ENCODE measurements at regions not wholly inside any gene's neighbourhood (a gene's known extent, or its start where the extent isn't known, plus 50 kb on each side); places are given as distances from the start of the nearest gene placed in this dataset.

GRCh38 chr1:37131281-37131680 is 97.0 kb upstream of the GRIK3 start:
- TF ChIP-seq POLR2AphosphoS5 (IDR thresholded peaks at IDR 0.05; ENCODE audit: low read depth, low read length) = no peak
- no peak for TF ChIP-seq TAF1 (IDR thresholded peaks at IDR 0.05; ENCODE audit: borderline replicate concordance, low read depth, low read length)
- no peak for TF ChIP-seq POLR2A (IDR thresholded peaks at IDR 0.05; ENCODE audit: low read depth, low read length)
- DNase-seq (ENCODE audit: insufficient read length) = no peak
- FAIRE-seq = no peak

- TF ChIP-seq POLR2A (IDR thresholded peaks at IDR 0.05; ENCODE audit: low read depth, low read length) = no peak
- no peak for TF ChIP-seq POLR2AphosphoS5 (IDR thresholded peaks at IDR 0.05; ENCODE audit: low read depth, low read length)
- TF ChIP-seq TAF1 (IDR thresholded peaks at IDR 0.05; ENCODE audit: borderline replicate concordance, low read depth, low read length) = no peak
- no peak for FAIRE-seq
These were observed 99.2 kb upstream of the GRIK3 start for GRCh38 chr1:37133276-37134145.

GRCh38 chr1:37134599-37134998 is 100.3 kb upstream of the GRIK3 start:
- FAIRE-seq (no peak), DNase-seq (ENCODE audit: insufficient read length) (no peak)
- no peak for TF ChIP-seq POLR2AphosphoS5 (IDR thresholded peaks at IDR 0.05; ENCODE audit: low read depth, low read length)
- TF ChIP-seq TAF1 (IDR thresholded peaks at IDR 0.05; ENCODE audit: borderline replicate concordance, low read depth, low read length) = no peak
- no peak for TF ChIP-seq POLR2A (IDR thresholded peaks at IDR 0.05; ENCODE audit: low read depth, low read length)

More at GRCh38 chr1:37133276-37134145, 99.2 kb upstream of the GRIK3 start:
- DNase-seq (ENCODE audit: insufficient read length) = no peak

DNA sequence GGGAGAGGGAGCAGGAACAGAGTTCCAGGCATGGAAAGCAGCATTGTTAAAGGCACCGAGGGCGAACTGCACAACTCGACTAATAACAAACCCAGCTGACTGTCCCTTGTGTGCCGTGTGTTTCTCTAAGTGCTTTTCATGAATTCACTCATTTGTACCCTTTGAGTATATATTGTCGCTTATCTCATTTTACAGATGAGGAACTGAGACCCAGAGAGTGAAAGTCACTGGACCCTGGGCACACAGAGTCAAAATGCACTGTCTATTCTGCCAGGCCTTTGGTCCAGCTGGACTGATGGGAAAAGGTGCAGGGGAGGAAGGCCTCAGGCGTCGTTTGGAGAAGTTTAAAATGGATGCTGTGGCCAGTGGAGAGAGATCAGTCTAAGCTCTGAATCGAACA is 100.7 kb upstream of the GRIK3 start:
- no peak for DNase-seq (ENCODE audit: insufficient read length)
- FAIRE-seq = no peak
- TF ChIP-seq POLR2A (IDR thresholded peaks at IDR 0.05; ENCODE audit: low read depth, low read length) = no peak
- no peak for TF ChIP-seq POLR2AphosphoS5 (IDR thresholded peaks at IDR 0.05; ENCODE audit: low read depth, low read length)
- no peak for TF ChIP-seq TAF1 (IDR thresholded peaks at IDR 0.05; ENCODE audit: borderline replicate concordance, low read depth, low read length)

DNA sequence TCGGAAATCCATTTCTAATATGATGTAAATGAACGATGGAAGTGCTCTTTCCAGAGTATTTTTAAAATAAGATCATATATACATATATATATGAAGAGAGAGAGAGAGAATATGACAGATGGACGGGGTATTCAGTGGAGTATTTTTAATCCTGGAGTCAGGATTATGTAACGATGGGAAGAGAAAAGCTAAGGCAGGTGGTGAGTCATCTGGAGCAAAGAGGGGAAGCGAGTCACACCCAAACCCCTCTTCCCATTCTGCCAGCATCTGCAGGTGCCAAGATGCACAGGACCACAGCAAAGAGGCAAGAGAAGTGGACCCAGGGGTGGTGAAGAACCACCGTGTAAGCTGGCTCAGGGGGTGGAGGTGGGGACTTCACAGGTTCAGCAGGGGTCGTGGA is 102.7 kb upstream of the GRIK3 start:
- DNase-seq (ENCODE audit: insufficient read length) (no peak), FAIRE-seq (no peak)
- no peak for TF ChIP-seq POLR2AphosphoS5 (IDR thresholded peaks at IDR 0.05; ENCODE audit: low read depth, low read length)
- TF ChIP-seq TAF1 (IDR thresholded peaks at IDR 0.05; ENCODE audit: borderline replicate concordance, low read depth, low read length) = no peak
- TF ChIP-seq POLR2A (IDR thresholded peaks at IDR 0.05; ENCODE audit: low read depth, low read length) = no peak

GRCh38 chr1:37137601-37138000 is 103.3 kb upstream of the GRIK3 start:
- FAIRE-seq (no peak), DNase-seq (ENCODE audit: insufficient read length) (no peak)
- TF ChIP-seq POLR2A (IDR thresholded peaks at IDR 0.05; ENCODE audit: low read depth, low read length) = no peak
- no peak for TF ChIP-seq TAF1 (IDR thresholded peaks at IDR 0.05; ENCODE audit: borderline replicate concordance, low read depth, low read length)
- TF ChIP-seq POLR2AphosphoS5 (IDR thresholded peaks at IDR 0.05; ENCODE audit: low read depth, low read length) = no peak

DNA sequence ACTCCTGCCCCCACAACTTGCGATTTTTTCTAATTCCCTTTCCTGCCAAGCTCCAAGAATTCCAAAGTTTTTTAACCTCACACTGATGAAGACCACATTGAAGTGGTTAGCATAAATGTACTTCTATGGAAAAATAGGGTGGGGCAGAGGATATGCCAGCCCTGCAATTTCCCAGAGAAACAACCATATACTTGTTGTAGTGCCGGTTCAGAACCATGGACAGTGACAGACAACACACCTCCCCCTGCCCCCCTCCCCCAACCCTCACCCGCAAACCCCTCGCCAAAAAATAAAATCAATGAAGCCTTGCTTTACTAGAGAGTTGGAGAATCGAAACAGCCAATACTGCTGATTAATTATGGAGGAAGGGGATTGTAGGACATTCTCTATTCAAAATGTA is 109.5 kb upstream of the GRIK3 start:
- FAIRE-seq = no peak
- TF ChIP-seq POLR2A (IDR thresholded peaks at IDR 0.05; ENCODE audit: low read depth, low read length) = no peak
- no peak for TF ChIP-seq POLR2AphosphoS5 (IDR thresholded peaks at IDR 0.05; ENCODE audit: low read depth, low read length)
- TF ChIP-seq TAF1 (IDR thresholded peaks at IDR 0.05; ENCODE audit: borderline replicate concordance, low read depth, low read length) = no peak
- DNase-seq (ENCODE audit: insufficient read length) = no peak

GRCh38 chr1:37146071-37146470 is 111.8 kb upstream of the GRIK3 start:
- no peak for DNase-seq (ENCODE audit: insufficient read length)
- FAIRE-seq = no peak
- TF ChIP-seq TAF1 (IDR thresholded peaks at IDR 0.05; ENCODE audit: borderline replicate concordance, low read depth, low read length) (no peak), POLR2A (IDR thresholded peaks at IDR 0.05; ENCODE audit: low read depth, low read length) (no peak), POLR2AphosphoS5 (IDR thresholded peaks at IDR 0.05; ENCODE audit: low read depth, low read length) (no peak)

- FAIRE-seq = no peak
- no peak for DNase-seq (ENCODE audit: insufficient read length)
These were observed 113.1 kb upstream of the GRIK3 start for GRCh38 chr1:37147392-37147831.

GRCh38 chr1:37147906-37148305 is 113.6 kb upstream of the GRIK3 start:
- no peak for TF ChIP-seq POLR2A (IDR thresholded peaks at IDR 0.05; ENCODE audit: low read depth, low read length)
- no peak for TF ChIP-seq TAF1 (IDR thresholded peaks at IDR 0.05; ENCODE audit: borderline replicate concordance, low read depth, low read length)
- no peak for TF ChIP-seq POLR2AphosphoS5 (IDR thresholded peaks at IDR 0.05; ENCODE audit: low read depth, low read length)
- FAIRE-seq = no peak
- DNase-seq (ENCODE audit: insufficient read length) = no peak

More at GRCh38 chr1:37147392-37147831, 113.1 kb upstream of the GRIK3 start:
- no peak for TF ChIP-seq TAF1 (IDR thresholded peaks at IDR 0.05; ENCODE audit: borderline replicate concordance, low read depth, low read length)
- no peak for TF ChIP-seq POLR2AphosphoS5 (IDR thresholded peaks at IDR 0.05; ENCODE audit: low read depth, low read length)

- TF ChIP-seq TAF1 (IDR thresholded peaks at IDR 0.05; ENCODE audit: borderline replicate concordance, low read depth, low read length) (no peak), POLR2A (IDR thresholded peaks at IDR 0.05; ENCODE audit: low read depth, low read length) (no peak), POLR2AphosphoS5 (IDR thresholded peaks at IDR 0.05; ENCODE audit: low read depth, low read length) (no peak)
- DNase-seq (ENCODE audit: insufficient read length) (no peak), FAIRE-seq (no peak)
These were observed 114.3 kb upstream of the GRIK3 start for GRCh38 chr1:37148663-37149062.

- DNase-seq (ENCODE audit: insufficient read length) = no peak
- TF ChIP-seq TAF1 (IDR thresholded peaks at IDR 0.05; ENCODE audit: borderline replicate concordance, low read depth, low read length) = no peak
- no peak for TF ChIP-seq POLR2A (IDR thresholded peaks at IDR 0.05; ENCODE audit: low read depth, low read length)
- TF ChIP-seq POLR2AphosphoS5 (IDR thresholded peaks at IDR 0.05; ENCODE audit: low read depth, low read length) = no peak
- FAIRE-seq = no peak
These were observed 115.0 kb upstream of the GRIK3 start for GRCh38 chr1:37149296-37149695.
